ENCODE measurements at regions not wholly inside any gene's neighbourhood (a gene's known extent, or its start where the extent isn't known, plus 50 kb on each side); places are given as distances from the start of the nearest gene placed in this dataset.

DNA sequence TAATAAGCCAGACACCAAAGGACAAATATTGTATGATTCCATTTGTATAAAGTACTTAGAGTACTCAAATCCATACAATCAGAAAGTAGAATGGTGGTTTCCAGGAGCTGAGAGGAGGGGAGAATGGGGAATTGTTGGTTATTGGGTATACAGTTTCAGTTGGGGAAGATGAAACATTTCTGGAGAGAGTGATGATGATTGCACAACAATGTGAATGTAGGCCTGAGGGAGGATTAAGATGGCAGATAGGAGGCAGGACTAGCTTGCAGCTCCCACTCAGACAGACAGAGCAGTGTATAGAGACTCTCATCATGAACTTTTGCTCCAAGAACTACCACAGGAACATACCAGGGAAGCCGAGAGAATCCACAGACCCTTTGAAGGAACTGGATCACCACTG is 75.7 kb upstream of the PAK3 start:
- TF ChIP-seq, protein P1, sequence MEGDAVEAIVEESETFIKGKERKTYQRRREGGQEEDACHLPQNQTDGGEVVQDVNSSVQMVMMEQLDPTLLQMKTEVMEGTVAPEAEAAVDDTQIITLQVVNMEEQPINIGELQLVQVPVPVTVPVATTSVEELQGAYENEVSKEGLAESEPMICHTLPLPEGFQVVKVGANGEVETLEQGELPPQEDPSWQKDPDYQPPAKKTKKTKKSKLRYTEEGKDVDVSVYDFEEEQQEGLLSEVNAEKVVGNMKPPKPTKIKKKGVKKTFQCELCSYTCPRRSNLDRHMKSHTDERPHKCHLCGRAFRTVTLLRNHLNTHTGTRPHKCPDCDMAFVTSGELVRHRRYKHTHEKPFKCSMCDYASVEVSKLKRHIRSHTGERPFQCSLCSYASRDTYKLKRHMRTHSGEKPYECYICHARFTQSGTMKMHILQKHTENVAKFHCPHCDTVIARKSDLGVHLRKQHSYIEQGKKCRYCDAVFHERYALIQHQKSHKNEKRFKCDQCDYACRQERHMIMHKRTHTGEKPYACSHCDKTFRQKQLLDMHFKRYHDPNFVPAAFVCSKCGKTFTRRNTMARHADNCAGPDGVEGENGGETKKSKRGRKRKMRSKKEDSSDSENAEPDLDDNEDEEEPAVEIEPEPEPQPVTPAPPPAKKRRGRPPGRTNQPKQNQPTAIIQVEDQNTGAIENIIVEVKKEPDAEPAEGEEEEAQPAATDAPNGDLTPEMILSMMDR (IDR thresholded peaks at IDR 0.05), result no peak
- TF ChIP-seq POLR2A (IDR thresholded peaks at IDR 0.05), result no peak

All from sigmoid colon (tissue), 3 donors.